NCI-H2081 treated with DMSO at 0.1 percent for 48 hours (cell line): ENCODE measurements at regions not wholly inside any gene's neighbourhood (a gene's known extent, or its start where the extent isn't known, plus 50 kb on each side); places are given as distances from the start of the nearest gene placed in this dataset.

Source experiments
- DNase-seq: peaks from one replicate; lab custom pipeline; 2025; lab: John Stamatoyannopoulos, UW

- DNase-seq: no peak
Measured at GRCh38 chr7:131610007-131610406, 53.6 kb upstream of the PODXL start.

- no peak for DNase-seq
Measured at GRCh38 chr7:131608116-131608500, 51.7 kb upstream of the PODXL start.

GRCh38 chr7:131607291-131608115, 51.1 kb upstream of the PODXL start:
- no peak for DNase-seq

GRCh38 chr7:131606346-131607290, 50.2 kb upstream of the PODXL start:
- no peak for DNase-seq
